ENCODE measurements at regions not wholly inside any gene's neighbourhood (a gene's known extent, or its start where the extent isn't known, plus 50 kb on each side); places are given as distances from the start of the nearest gene placed in this dataset.

GRCh38 chr2:41908349-41908748 lies 139.5 kb upstream of the PKDCC start:
- Mint-ChIP-seq H3K36me3 (ENCODE audit: low read depth) (no peaks in the 10 kb centered on the region), H3K4me1 (peaks cover 10% of the 10 kb centered on the region), H3K27me3 (peaks cover 42% of the 10 kb centered on the region), H3K9me3 (no peaks in the 10 kb centered on the region), H3K4me3 (no peak overlapping the region), H3K27ac (no peak overlapping the region)
- ChIA-PET POLR2A (interaction anchor here (1.5 kb wide), 1 partner anchor 179 kb away, joined by 4 read pairs; no protein-coding TSS in a partner anchor), CTCF (no interaction called here)
- DNase-seq = no peak

GRCh38 chr2:41909584-41909983 lies 138.2 kb upstream of the PKDCC start:
- DNase-seq = no peak
- peaks cover 10% of the 10 kb centered on the region for H3K4me1 Mint-ChIP-seq
- ChIA-PET POLR2A (no interaction called here), CTCF (no interaction called here)
- no peak overlapping the region for H3K27ac Mint-ChIP-seq
- H3K36me3 Mint-ChIP-seq (ENCODE audit: low read depth) = no peaks in the 10 kb centered on the region
- H3K4me3 Mint-ChIP-seq = no peak overlapping the region
- H3K9me3 Mint-ChIP-seq = no peaks in the 10 kb centered on the region
- peaks cover 40% of the 10 kb centered on the region for H3K27me3 Mint-ChIP-seq

- POLR2A ChIA-PET = no interaction called here
- Mint-ChIP-seq H3K27me3 (peaks cover 38% of the 10 kb centered on the region), H3K27ac (no peak overlapping the region), H3K4me3 (no peak overlapping the region), H3K36me3 (ENCODE audit: low read depth) (no peaks in the 10 kb centered on the region), H3K9me3 (no peaks in the 10 kb centered on the region), H3K4me1 (peaks cover 10% of the 10 kb centered on the region)
- CTCF ChIA-PET = no interaction called here
- DNase-seq = no peak
These were observed 137.7 kb upstream of the PKDCC start for GRCh38 chr2:41910126-41910525.

- Mint-ChIP-seq H3K36me3 (ENCODE audit: low read depth) (no peaks in the 10 kb centered on the region), H3K27me3 (peaks cover 30% of the 10 kb centered on the region), H3K4me3 (no peak overlapping the region), H3K27ac (no peak overlapping the region), H3K9me3 (no peaks in the 10 kb centered on the region), H3K4me1 (peaks cover 10% of the 10 kb centered on the region)
- CTCF ChIA-PET = no interaction called here
- POLR2A ChIA-PET = no interaction called here
- DNase-seq = no peak
These were observed 136.8 kb upstream of the PKDCC start for GRCh38 chr2:41911033-41911432.

- POLR2A ChIA-PET = no interaction called here
- H3K4me1 Mint-ChIP-seq = peaks cover 8% of the 10 kb centered on the region
These were observed 135.5 kb upstream of the PKDCC start for GRCh38 chr2:41912337-41912736.

GRCh38 chr2:41912776-41913175 lies 135.0 kb upstream of the PKDCC start:
- Mint-ChIP-seq H3K27me3 (peaks cover 25% of the 10 kb centered on the region), H3K4me1 (peaks cover 8% of the 10 kb centered on the region), H3K36me3 (ENCODE audit: low read depth) (no peaks in the 10 kb centered on the region), H3K27ac (no peak overlapping the region), H3K9me3 (no peaks in the 10 kb centered on the region), H3K4me3 (no peak overlapping the region)
- DNase-seq = no peak
- ChIA-PET CTCF (no interaction called here), POLR2A (no interaction called here)

More at GRCh38 chr2:41912337-41912736, 135.5 kb upstream of the PKDCC start:
- DNase-seq = no peak
- Mint-ChIP-seq H3K9me3 (no peaks in the 10 kb centered on the region), H3K4me3 (no peak overlapping the region), H3K27ac (no peak overlapping the region), H3K36me3 (ENCODE audit: low read depth) (no peaks in the 10 kb centered on the region), H3K27me3 (peaks cover 24% of the 10 kb centered on the region)
- CTCF ChIA-PET = no interaction called here

GRCh38 chr2:41913311-41913710 lies 134.5 kb upstream of the PKDCC start:
- H3K4me1 Mint-ChIP-seq = peaks cover 2% of the 10 kb centered on the region
- ChIA-PET CTCF (no interaction called here), POLR2A (no interaction called here)
- no peak overlapping the region for H3K27ac Mint-ChIP-seq
- H3K4me3 Mint-ChIP-seq = no peak overlapping the region
- no peak for DNase-seq
- no peaks in the 10 kb centered on the region for H3K36me3 Mint-ChIP-seq (ENCODE audit: low read depth)
- H3K27me3 Mint-ChIP-seq = peaks cover 24% of the 10 kb centered on the region
- H3K9me3 Mint-ChIP-seq = no peaks in the 10 kb centered on the region

- H3K4me1 Mint-ChIP-seq = no peaks in the 10 kb centered on the region
- CTCF ChIA-PET = no interaction called here
- H3K27me3 Mint-ChIP-seq = peaks cover 24% of the 10 kb centered on the region
- no peak overlapping the region for H3K4me3 Mint-ChIP-seq
- H3K9me3 Mint-ChIP-seq = no peaks in the 10 kb centered on the region
- POLR2A ChIA-PET = no interaction called here
- no peaks in the 10 kb centered on the region for H3K36me3 Mint-ChIP-seq (ENCODE audit: low read depth)
- H3K27ac Mint-ChIP-seq = no peak overlapping the region
- DNase-seq = no peak
These were observed 133.8 kb upstream of the PKDCC start for GRCh38 chr2:41913921-41914609.

- ChIA-PET POLR2A (no interaction called here), CTCF (no interaction called here)
- Mint-ChIP-seq H3K4me1 (no peaks in the 10 kb centered on the region), H3K27ac (no peak overlapping the region), H3K36me3 (ENCODE audit: low read depth) (no peaks in the 10 kb centered on the region), H3K27me3 (peaks cover 21% of the 10 kb centered on the region), H3K4me3 (no peak overlapping the region), H3K9me3 (no peaks in the 10 kb centered on the region)
- no peak for DNase-seq
These were observed 132.9 kb upstream of the PKDCC start for GRCh38 chr2:41914936-41915335.

GRCh38 chr2:41916177-41916576 lies 131.6 kb upstream of the PKDCC start:
- no peaks in the 10 kb centered on the region for H3K9me3 Mint-ChIP-seq
- no peak overlapping the region for H3K4me3 Mint-ChIP-seq
- DNase-seq = no peak
- H3K27ac Mint-ChIP-seq = no peak overlapping the region
- ChIA-PET POLR2A (no interaction called here), CTCF (interaction anchor here (0.6 kb wide), 1 partner anchor 101 kb away, joined by 4 read pairs; no protein-coding TSS in a partner anchor)
- H3K4me1 Mint-ChIP-seq = no peaks in the 10 kb centered on the region
- H3K36me3 Mint-ChIP-seq (ENCODE audit: low read depth) = no peaks in the 10 kb centered on the region
- H3K27me3 Mint-ChIP-seq = peaks cover 16% of the 10 kb centered on the region

GRCh38 chr2:41917587-41917986 lies 130.2 kb upstream of the PKDCC start:
- Mint-ChIP-seq H3K9me3 (no peaks in the 10 kb centered on the region), H3K4me1 (no peaks in the 10 kb centered on the region), H3K4me3 (no peak overlapping the region), H3K27me3 (peaks cover 14% of the 10 kb centered on the region), H3K36me3 (ENCODE audit: low read depth) (no peaks in the 10 kb centered on the region), H3K27ac (no peak overlapping the region)
- ChIA-PET POLR2A (no interaction called here), CTCF (no interaction called here)
- no peak for DNase-seq

- H3K4me3 Mint-ChIP-seq = no peak overlapping the region
- H3K36me3 Mint-ChIP-seq (ENCODE audit: low read depth) = no peaks in the 10 kb centered on the region
- ChIA-PET CTCF (interaction anchor here (1.2 kb wide), 1 partner anchor 167 kb away, joined by 3 read pairs; no protein-coding TSS in a partner anchor), POLR2A (no interaction called here)
- H3K9me3 Mint-ChIP-seq = no peaks in the 10 kb centered on the region
- peaks cover 9% of the 10 kb centered on the region for H3K27me3 Mint-ChIP-seq
- H3K27ac Mint-ChIP-seq = no peak overlapping the region
- DNase-seq = no peak
- no peaks in the 10 kb centered on the region for H3K4me1 Mint-ChIP-seq
These were observed 128.7 kb upstream of the PKDCC start for GRCh38 chr2:41919135-41919534.

- H3K27me3 Mint-ChIP-seq = peaks cover 9% of the 10 kb centered on the region
- H3K27ac Mint-ChIP-seq = no peak overlapping the region
- peaks cover 2% of the 10 kb centered on the region for H3K9me3 Mint-ChIP-seq
- H3K36me3 Mint-ChIP-seq (ENCODE audit: low read depth) = no peaks in the 10 kb centered on the region
- H3K4me1 Mint-ChIP-seq = no peaks in the 10 kb centered on the region
- no peak overlapping the region for H3K4me3 Mint-ChIP-seq
- CTCF ChIA-PET = interaction anchor here (1.2 kb wide), 1 partner anchor 166 kb away, joined by 3 read pairs; no protein-coding TSS in a partner anchor
- POLR2A ChIA-PET = interaction anchor here (1.0 kb wide), 1 partner anchor 46 kb away, joined by 3 read pairs; no protein-coding TSS in a partner anchor
- DNase-seq = no peak
These were observed 127.6 kb upstream of the PKDCC start for GRCh38 chr2:41920181-41920580.

- DNase-seq = no peak
- Mint-ChIP-seq H3K4me1 (no peaks in the 10 kb centered on the region), H3K27me3 (peaks cover 9% of the 10 kb centered on the region), H3K36me3 (ENCODE audit: low read depth) (no peaks in the 10 kb centered on the region), H3K27ac (no peak overlapping the region), H3K9me3 (peaks cover 2% of the 10 kb centered on the region), H3K4me3 (no peak overlapping the region)
- ChIA-PET POLR2A (no interaction called here), CTCF (no interaction called here)
These were observed 127.0 kb upstream of the PKDCC start for GRCh38 chr2:41920812-41921211.

All from activated CD4-positive, alpha-beta memory T cell treated with anti-CD3 and anti-CD28 coated beads, Interleukin-2, amount 10 ng/mL, durations not matched to agents 7 days and 5 days (primary cell).